ENCODE measurements at regions not wholly inside any gene's neighbourhood (a gene's known extent, or its start where the extent isn't known, plus 50 kb on each side); places are given as distances from the start of the nearest gene placed in this dataset.

- Histone ChIP-seq H3F3A (replicated peaks; ENCODE audit: insufficient read depth) (no peaks in the 10 kb centered on the region), H3K27ac (ENCODE audit: low read depth in 2 of 2, low read length in 1 of 2) (no peak overlapping the region), H3K4me2 (no peak overlapping the region), H3K9me3 (no peaks in the 10 kb centered on the region), H4K20me1 (ENCODE audit: insufficient read depth) (no peaks in the 10 kb centered on the region), H3K9ac (no peak overlapping the region), H3K9me2 (no peaks in the 10 kb centered on the region), H3K4me1 (ENCODE audit: control insufficient read depth in 1 of 2, insufficient read depth in 2 of 2, low read depth in 1 of 2, low read length in 1 of 2) (peaks cover 0 to 8% of the 10 kb centered on the region in 2 experiments; a peak in 2 of 4 replicates), H3K79me2 (ENCODE audit: insufficient read depth) (no peaks in the 10 kb centered on the region), H3K4me3 (ENCODE audit: low read depth in 2 of 2, low read length in 1 of 2) (no peak overlapping the region), H3K36me3 (replicated peaks in 1 of 2; ENCODE audit: control insufficient read depth in 1 of 2, insufficient read depth in 2 of 2, low read length in 1 of 2) (no peaks in the 10 kb centered on the region), H3K27me3 (ENCODE audit: insufficient read depth) (no peaks in the 10 kb centered on the region), H2AFZ (ENCODE audit: low read depth) (no peak overlapping the region)
- ChIA-PET CTCF (interaction anchor here (1.2 kb wide), 1 partner anchor 128 kb away, joined by 3 read pairs; no protein-coding TSS in a partner anchor), POLR2A (no interaction called here)
- no peak for DNase-seq
- 43% methylated on average over 2 of the region's 2 CpGs for WGBS (ENCODE audit: low lambda C conversion rate)
- TF ChIP-seq GATA2 (CRISPR knock-in tag; IDR thresholded peaks at IDR 0.05) (no peak), TEAD4 (IDR thresholded peaks at IDR 0.05; ENCODE audit: borderline replicate concordance, insufficient read depth) (no peak), SIN3A (IDR thresholded peaks at IDR 0.05; ENCODE audit: borderline replicate concordance, low read depth, low read length) (no peak)
These were observed 143.7 kb downstream of the TM2D1 start for GRCh38 chr1:61581251-61581650.

DNA sequence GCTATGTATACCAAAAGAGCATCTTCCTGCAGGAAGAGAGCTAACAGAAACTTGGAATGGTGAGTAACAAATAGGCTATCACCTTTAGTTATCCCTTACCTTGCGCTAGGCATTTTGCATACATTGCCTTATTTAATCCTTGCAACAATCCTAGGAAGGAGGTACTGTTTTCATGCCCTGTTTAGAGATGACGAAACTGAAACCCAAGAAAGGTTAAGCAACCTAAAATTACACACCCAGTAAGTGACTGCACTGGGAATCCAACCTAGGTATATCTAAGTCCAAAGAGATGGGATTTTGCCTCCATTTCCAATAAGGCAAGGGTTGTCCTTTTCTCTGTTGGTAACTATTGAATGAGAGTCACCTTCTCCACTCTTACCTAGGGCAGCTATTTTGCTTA lies 144.5 kb downstream of the TM2D1 start:
- Histone ChIP-seq H3K9me3 (no peaks in the 10 kb centered on the region), H4K20me1 (ENCODE audit: insufficient read depth) (no peaks in the 10 kb centered on the region)
- 55% methylated on average over 2 of the region's 2 CpGs for WGBS (ENCODE audit: low lambda C conversion rate)

GRCh38 chr1:61579802-61580201 lies 145.1 kb downstream of the TM2D1 start:
- Histone ChIP-seq H3K4me2 (no peak overlapping the region), H3K27ac (ENCODE audit: low read depth in 2 of 2, low read length in 1 of 2) (no peak overlapping the region), H3K4me3 (ENCODE audit: low read depth in 2 of 2, low read length in 1 of 2) (no peak overlapping the region), H2AFZ (ENCODE audit: low read depth) (no peak overlapping the region), H3K9me3 (no peaks in the 10 kb centered on the region), H3K27me3 (ENCODE audit: insufficient read depth) (no peaks in the 10 kb centered on the region), H3K36me3 (replicated peaks in 1 of 2; ENCODE audit: control insufficient read depth in 1 of 2, insufficient read depth in 2 of 2, low read length in 1 of 2) (no peaks in the 10 kb centered on the region), H4K20me1 (ENCODE audit: insufficient read depth) (no peaks in the 10 kb centered on the region), H3F3A (replicated peaks; ENCODE audit: insufficient read depth) (no peaks in the 10 kb centered on the region), H3K9ac (no peak overlapping the region), H3K9me2 (no peaks in the 10 kb centered on the region), H3K79me2 (ENCODE audit: insufficient read depth) (no peaks in the 10 kb centered on the region), H3K4me1 (ENCODE audit: control insufficient read depth in 1 of 2, insufficient read depth in 2 of 2, low read depth in 1 of 2, low read length in 1 of 2) (no peaks in the 10 kb centered on the region)
- no peak for DNase-seq
- TF ChIP-seq YY1 (IDR thresholded peaks at IDR 0.05; ENCODE audit: low read depth): no peak
- no peak for TF ChIP-seq NRF1 (IDR thresholded peaks at IDR 0.05; ENCODE audit: low read depth, low read length)
- TF ChIP-seq SMC3 (IDR thresholded peaks at IDR 0.05; ENCODE audit: low read depth, low read length): no peak
- TF ChIP-seq, protein P1, sequence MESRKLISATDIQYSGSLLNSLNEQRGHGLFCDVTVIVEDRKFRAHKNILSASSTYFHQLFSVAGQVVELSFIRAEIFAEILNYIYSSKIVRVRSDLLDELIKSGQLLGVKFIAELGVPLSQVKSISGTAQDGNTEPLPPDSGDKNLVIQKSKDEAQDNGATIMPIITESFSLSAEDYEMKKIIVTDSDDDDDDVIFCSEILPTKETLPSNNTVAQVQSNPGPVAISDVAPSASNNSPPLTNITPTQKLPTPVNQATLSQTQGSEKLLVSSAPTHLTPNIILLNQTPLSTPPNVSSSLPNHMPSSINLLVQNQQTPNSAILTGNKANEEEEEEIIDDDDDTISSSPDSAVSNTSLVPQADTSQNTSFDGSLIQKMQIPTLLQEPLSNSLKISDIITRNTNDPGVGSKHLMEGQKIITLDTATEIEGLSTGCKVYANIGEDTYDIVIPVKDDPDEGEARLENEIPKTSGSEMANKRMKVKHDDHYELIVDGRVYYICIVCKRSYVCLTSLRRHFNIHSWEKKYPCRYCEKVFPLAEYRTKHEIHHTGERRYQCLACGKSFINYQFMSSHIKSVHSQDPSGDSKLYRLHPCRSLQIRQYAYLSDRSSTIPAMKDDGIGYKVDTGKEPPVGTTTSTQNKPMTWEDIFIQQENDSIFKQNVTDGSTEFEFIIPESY (IDR thresholded peaks at IDR 0.05; ENCODE audit: borderline replicate concordance, low read depth): no peak
- TF ChIP-seq ELF1 (IDR thresholded peaks at IDR 0.05): no peak
- no peak for TF ChIP-seq USF1 (IDR thresholded peaks at IDR 0.05; ENCODE audit: borderline replicate concordance, low read depth)
- CTCF ChIA-PET: interaction anchor here (2.3 kb wide), 1 partner anchor 8 kb away, joined by 12 read pairs; no protein-coding TSS in a partner anchor
- 92% methylated on average over 1 of the region's 1 CpG for WGBS (ENCODE audit: low lambda C conversion rate)
- POLR2A ChIA-PET: no interaction called here

More for the DNA sequence above, 144.5 kb downstream of the TM2D1 start:
- H3K27me3 ChIP-seq (ENCODE audit: insufficient read depth): no peaks in the 10 kb centered on the region
- H2AFZ ChIP-seq (ENCODE audit: low read depth): no peak overlapping the region
- POLR2A ChIA-PET: no interaction called here
- no peaks in the 10 kb centered on the region for H3F3A ChIP-seq (replicated peaks; ENCODE audit: insufficient read depth)
- DNase-seq: no peak
- H3K4me1 ChIP-seq (ENCODE audit: control insufficient read depth in 1 of 2, insufficient read depth in 2 of 2, low read depth in 1 of 2, low read length in 1 of 2): peaks cover 0 to 3% of the 10 kb centered on the region in 2 experiments; a peak in 2 of 4 replicates
- no peaks in the 10 kb centered on the region for H3K79me2 ChIP-seq (ENCODE audit: insufficient read depth)
- H3K9me2 ChIP-seq: no peaks in the 10 kb centered on the region
- CTCF ChIA-PET: interaction anchor here (1.2 kb wide), 1 partner anchor 127 kb away, joined by 3 read pairs; no protein-coding TSS in a partner anchor
- H3K4me3 ChIP-seq (ENCODE audit: low read depth in 2 of 2, low read length in 1 of 2): no peak overlapping the region
- H3K4me2 ChIP-seq: no peak overlapping the region
- H3K36me3 ChIP-seq (replicated peaks in 1 of 2; ENCODE audit: control insufficient read depth in 1 of 2, insufficient read depth in 2 of 2, low read length in 1 of 2): no peaks in the 10 kb centered on the region
- H3K9ac ChIP-seq: no peak overlapping the region
- TF ChIP-seq MXI1 (IDR thresholded peaks at IDR 0.05; ENCODE audit: low read depth, low read length) (no peak), GABPA (IDR thresholded peaks at IDR 0.05; ENCODE audit: low read depth) (no peak), GATA2 (CRISPR knock-in tag; IDR thresholded peaks at IDR 0.05) (no peak), FOXJ3 (CRISPR knock-in tag; IDR thresholded peaks at IDR 0.05) (no peak), JUND (IDR thresholded peaks at IDR 0.05) (no peak)
- no peak overlapping the region for H3K27ac ChIP-seq (ENCODE audit: low read depth in 2 of 2, low read length in 1 of 2)
